Common myeloid progenitor, CD34-positive (primary cell): ENCODE measurements at regions not wholly inside any gene's neighbourhood (a gene's known extent, or its start where the extent isn't known, plus 50 kb on each side); places are given as distances from the start of the nearest gene placed in this dataset.

Experiments used
- CTCF ChIA-PET: fragments of 350-600 bp; sonication (Branson Sonifier 250); formaldehyde crosslinking; loops from one replicate; lab custom pipeline; 2021; ENCODE audit warnings: antibody characterized with exemption; lab: Charles Lee
- POLR2A ChIA-PET: fragments of 350-600 bp; sonication (Branson Sonifier 250); formaldehyde crosslinking; loops from one replicate; lab custom pipeline; 2021; ENCODE audit warnings: antibody characterized with exemption; lab: Charles Lee
- DNase-seq, 3 donors: peaks; one replicate each; pipeline versions ENCODE4 v3.0.0 to v3.0.0-alpha.2; 2013
- H3K27ac ChIP-seq, 2 experiments: 1 replicate in 1 of 2; 2 replicates in 1 of 2; pipeline ENCODE4 v1.7.0; 2013; ENCODE audit warnings: inconsistent platforms in 2 of 2, low read length in 2 of 2, mild to moderate bottlenecking in 2 of 2, low read depth in 1 of 2, moderate library complexity in 1 of 2; ENCODE audit not compliant: severe bottlenecking in 2 of 2, insufficient read depth in 1 of 2, poor library complexity in 1 of 2
- H3K27me3 ChIP-seq, 5 experiments: replicated peaks in 2 of 5; 1 replicate in 3 of 5; 2 replicates in 2 of 5; pipeline versions ENCODE4 v1.6.1 to v1.7.0; 2013; ENCODE audit warnings: low read length in 4 of 5, mild to moderate bottlenecking in 2 of 5, moderate library complexity in 2 of 5, inconsistent platforms in 1 of 5; ENCODE audit not compliant: insufficient read depth in 5 of 5, control insufficient read depth in 4 of 5
- H3K36me3 ChIP-seq, 4 experiments: 1 replicate in 2 of 4; 2 replicates in 2 of 4; pipeline versions ENCODE4 v1.6.1 to v1.7.0; 2013; ENCODE audit warnings: low read length in 3 of 4, control low read depth in 1 of 4, mild to moderate bottlenecking in 1 of 4; ENCODE audit not compliant: control insufficient read depth in 4 of 4, insufficient read depth in 4 of 4
- H3K4me1 ChIP-seq, 4 experiments: 1 replicate in 3 of 4; 2 replicates in 1 of 4; pipeline versions ENCODE4 v1.6.1 to v1.7.1; 2013; ENCODE audit warnings: low read length in 3 of 4, mild to moderate bottlenecking in 3 of 4, control low read depth in 1 of 4, inconsistent platforms in 1 of 4, moderate library complexity in 1 of 4; ENCODE audit not compliant: control insufficient read depth in 4 of 4, insufficient read depth in 4 of 4; ENCODE audit errors: control extremely low read depth in 1 of 4
- H3K4me3 ChIP-seq, 7 experiments: 1 replicate in 4 of 7; 2 replicates in 3 of 7; pipeline versions ENCODE4 v1.5.1 to v1.7.0; 2013; ENCODE audit warnings: mild to moderate bottlenecking in 7 of 7, low read length in 6 of 7, moderate library complexity in 6 of 7, inconsistent platforms in 2 of 7, low read depth in 2 of 7, control low read depth in 1 of 7; ENCODE audit not compliant: insufficient read depth in 4 of 7, control insufficient read depth in 1 of 7; ENCODE audit errors: extremely low read depth in 1 of 7
- H3K9me3 ChIP-seq, 5 experiments: 1 replicate in 4 of 5; 2 replicates in 1 of 5; pipeline versions ENCODE4 v1.6.1 to v1.7.1; 2013; ENCODE audit warnings: low read length in 4 of 5, mild to moderate bottlenecking in 2 of 5, inconsistent platforms in 1 of 5, low read depth in 1 of 5, moderate library complexity in 1 of 5; ENCODE audit not compliant: control insufficient read depth in 4 of 5, insufficient read depth in 2 of 5; ENCODE audit errors: control extremely low read depth in 1 of 5
- WGBS: methylation state at CpG from one replicate; pipeline ENCODE4 v1.1.5; 2013; ENCODE audit not compliant: insufficient coverage; 5-methylcytosine and 5-hydroxymethylcytosine counted together

GRCh38 chr14:37985826-37986470 is 221.8 kb upstream of the SSTR1 start:
- DNase-seq = peak; percentile 46 to 75 (median 61)
- H3K27me3 ChIP-seq = no peaks in the 10 kb centered on the region
- no peaks in the 10 kb centered on the region for H3K36me3 ChIP-seq
- no peaks in the 10 kb centered on the region for H3K4me1 ChIP-seq
- H3K4me3 ChIP-seq = no peak overlapping the region
- CTCF ChIA-PET = interaction anchor here (0.9 to 1.3 kb wide), 7 partner anchors 14 to 211 kb away, joined by 3 to 9 read pairs (median 4); no protein-coding TSS in a partner anchor
- H3K27ac ChIP-seq = no peak overlapping the region
- 100% methylated on average over 1 of the region's 2 CpGs for WGBS
- POLR2A ChIA-PET = no interaction called here
- H3K9me3 ChIP-seq = peaks cover 0 to 8% (median 1%) of the 10 kb centered on the region in 5 experiments

DNA sequence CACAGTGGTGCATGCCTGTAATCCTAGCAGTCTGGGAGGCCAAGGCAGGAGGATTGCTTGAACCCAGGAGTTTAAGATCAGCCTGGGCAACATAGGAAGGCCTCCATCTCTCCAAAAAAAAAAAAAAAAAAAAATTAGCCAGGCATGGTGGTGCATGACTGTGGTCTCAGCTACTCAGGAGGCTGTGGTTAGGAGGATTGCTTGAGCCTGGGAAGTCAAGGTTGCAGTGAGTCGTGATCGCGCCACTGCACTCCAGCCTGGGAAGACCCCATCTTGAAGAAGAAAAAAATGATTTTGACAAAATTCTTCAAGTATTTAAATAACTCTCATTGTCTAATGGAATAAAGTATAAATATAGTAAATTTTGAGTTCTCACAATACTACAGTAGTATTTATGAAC is 219.2 kb upstream of the SSTR1 start:
- ChIA-PET POLR2A (no interaction called here), CTCF (interaction anchor here (0.9 kb wide), 1 partner anchor 1026 kb away, joined by 3 read pairs; no protein-coding TSS in a partner anchor)
- peak in 2 of 3 donors; percentile 4 to 20 for DNase-seq
- WGBS = no CpG with 5 or more reads among the region's 3 CpGs
- Histone ChIP-seq H3K36me3 (no peaks in the 10 kb centered on the region), H3K27me3 (no peaks in the 10 kb centered on the region), H3K4me3 (no peak overlapping the region), H3K9me3 (no peaks in the 10 kb centered on the region), H3K4me1 (no peaks in the 10 kb centered on the region), H3K27ac (no peak overlapping the region)

- POLR2A ChIA-PET = no interaction called here
- no peaks in the 10 kb centered on the region for H3K27me3 ChIP-seq
- no peaks in the 10 kb centered on the region for H3K4me1 ChIP-seq
- DNase-seq = peak in 1 of 3 donors; percentile 2
- no CpG with 5 or more reads among the region's 1 CpG for WGBS
- no peak overlapping the region for H3K27ac ChIP-seq
- CTCF ChIA-PET = no interaction called here
- no peak overlapping the region for H3K4me3 ChIP-seq
- H3K36me3 ChIP-seq = no peaks in the 10 kb centered on the region
- H3K9me3 ChIP-seq = no peaks in the 10 kb centered on the region
These were observed 216.7 kb upstream of the SSTR1 start for GRCh38 chr14:37991027-37991426.

DNA sequence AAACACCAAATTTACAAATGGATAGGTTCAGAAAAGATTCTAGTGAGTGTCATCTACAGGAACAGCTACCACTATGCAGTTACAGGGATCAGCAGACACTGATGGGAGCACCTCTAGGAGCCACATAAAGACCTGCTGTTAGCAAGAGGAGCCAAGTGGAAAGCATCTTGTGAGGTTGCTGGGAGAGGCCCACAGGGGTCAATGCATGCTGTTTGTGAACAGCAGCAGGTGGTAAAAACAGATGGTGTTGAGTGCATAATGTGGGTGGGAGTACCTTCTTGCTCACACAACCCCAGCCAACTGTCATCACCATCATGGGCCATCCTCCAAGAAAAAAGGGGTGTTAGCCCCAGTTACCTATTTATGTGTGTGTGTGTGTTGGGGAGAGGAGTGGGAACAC is 215.2 kb upstream of the SSTR1 start:
- Histone ChIP-seq H3K36me3 (no peaks in the 10 kb centered on the region), H3K27ac (no peak overlapping the region), H3K4me3 (no peak overlapping the region), H3K27me3 (no peaks in the 10 kb centered on the region), H3K9me3 (no peaks in the 10 kb centered on the region), H3K4me1 (no peaks in the 10 kb centered on the region)
- CTCF ChIA-PET = no interaction called here
- no peak for DNase-seq
- POLR2A ChIA-PET = no interaction called here

DNA sequence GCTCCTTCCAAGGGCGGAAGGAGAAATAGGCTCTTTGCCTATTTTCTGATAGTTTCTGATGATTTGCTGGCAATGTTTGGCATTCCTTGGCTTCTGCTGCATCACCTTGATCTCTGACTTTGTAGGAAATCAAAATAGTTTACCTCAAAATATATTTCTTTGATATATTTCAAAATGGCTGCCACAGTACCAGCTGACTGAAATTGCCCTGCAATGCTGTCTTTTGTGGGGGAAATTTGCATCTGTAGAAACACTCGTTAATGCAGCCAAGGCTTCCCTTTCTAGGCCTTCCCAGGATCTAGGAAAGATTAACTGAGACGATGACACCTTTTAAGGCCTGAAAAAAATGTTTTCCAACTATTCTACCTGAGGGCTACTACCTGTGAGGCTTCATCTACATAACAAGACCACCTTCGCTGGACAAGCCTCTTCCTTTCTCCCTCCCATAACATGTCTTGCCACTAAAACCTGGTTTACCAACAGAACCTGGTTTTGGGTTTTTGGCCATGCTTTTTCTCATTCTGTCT is 212.8 kb upstream of the SSTR1 start:
- no peaks in the 10 kb centered on the region for H3K4me1 ChIP-seq
- ChIA-PET POLR2A (no interaction called here), CTCF (no interaction called here)
- no peaks in the 10 kb centered on the region for H3K9me3 ChIP-seq
- no peaks in the 10 kb centered on the region for H3K27me3 ChIP-seq
- H3K4me3 ChIP-seq = no peak overlapping the region
- H3K27ac ChIP-seq = no peak overlapping the region
- H3K36me3 ChIP-seq = no peaks in the 10 kb centered on the region
- no peak for DNase-seq
- WGBS = 93% methylated on average over 4 of the region's 4 CpGs

DNA sequence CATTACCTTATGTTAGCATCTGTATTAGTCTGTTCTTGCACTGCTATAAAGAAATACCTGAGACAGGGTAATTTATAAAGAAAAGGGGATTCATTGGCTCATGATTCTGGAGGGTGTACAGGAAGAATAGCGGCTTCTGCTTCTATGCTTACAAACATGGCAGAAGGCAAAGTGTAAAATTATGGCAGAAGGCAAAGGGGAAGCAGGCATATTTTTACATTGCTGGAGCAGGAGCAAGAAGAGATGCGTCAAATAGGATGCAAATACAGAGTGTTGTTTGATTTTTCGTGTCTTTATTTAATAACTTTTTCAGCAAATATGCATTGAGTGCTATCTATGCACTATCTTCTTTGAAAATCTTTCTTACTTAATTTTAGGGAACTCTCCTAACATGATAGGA is 210.7 kb upstream of the SSTR1 start:
- Histone ChIP-seq H3K36me3 (no peaks in the 10 kb centered on the region), H3K9me3 (no peaks in the 10 kb centered on the region), H3K27me3 (no peaks in the 10 kb centered on the region), H3K4me3 (no peak overlapping the region), H3K4me1 (no peaks in the 10 kb centered on the region), H3K27ac (no peak overlapping the region)
- DNase-seq = no peak
- ChIA-PET POLR2A (no interaction called here), CTCF (no interaction called here)
- WGBS = 100% methylated on average over 1 of the region's 3 CpGs

- no peak for DNase-seq
- WGBS = 83% methylated on average over 2 of the region's 2 CpGs
- H3K27me3 ChIP-seq = peaks cover 0 to 2% (median 0%) of the 10 kb centered on the region in 5 experiments
- no peaks in the 10 kb centered on the region for H3K36me3 ChIP-seq
- no peaks in the 10 kb centered on the region for H3K9me3 ChIP-seq
- H3K4me3 ChIP-seq = no peak overlapping the region
- ChIA-PET CTCF (no interaction called here), POLR2A (no interaction called here)
- no peaks in the 10 kb centered on the region for H3K4me1 ChIP-seq
- H3K27ac ChIP-seq = no peak overlapping the region
These were observed 207.4 kb upstream of the SSTR1 start for GRCh38 chr14:38000340-38000739.
